Ishikawa (cell line): ENCODE measurements at regions not wholly inside any gene's neighbourhood (a gene's known extent, or its start where the extent isn't known, plus 50 kb on each side); places are given as distances from the start of the nearest gene placed in this dataset.

Experiments used
- CREB1 ChIP-seq: IDR thresholded peaks from 2 replicates; pipeline ENCODE4 v1.6.1; 2012; ENCODE audit warnings: low read depth
- EGR1 ChIP-seq: IDR thresholded peaks from 2 replicates; pipeline ENCODE4 v1.6.1; 2012
- NFIC ChIP-seq: IDR thresholded peaks from 2 replicates; pipeline ENCODE4 v1.6.1; 2012
- RAD21 ChIP-seq: IDR thresholded peaks from 2 replicates; pipeline ENCODE4 v1.6.1; 2012; ENCODE audit warnings: low read depth
- TAF1 ChIP-seq: IDR thresholded peaks from 2 replicates; pipeline ENCODE4 v1.6.1; 2012; ENCODE audit warnings: low read depth, mild to moderate bottlenecking
- YY1 ChIP-seq: IDR thresholded peaks from 2 replicates; pipeline ENCODE4 v1.6.1; 2012; ENCODE audit warnings: low read depth

GRCh38 chr2:72011791-72012190, 135.9 kb downstream of the CYP26B1 start:
- no peak for TF ChIP-seq EGR1
- no peak for TF ChIP-seq CREB1
- no peak for TF ChIP-seq YY1
- no peak for TF ChIP-seq RAD21
- no peak for TF ChIP-seq TAF1
- TF ChIP-seq NFIC: no peak
